CD4-positive, alpha-beta T cell (primary cell): ENCODE measurements at regions not wholly inside any gene's neighbourhood (a gene's known extent, or its start where the extent isn't known, plus 50 kb on each side); places are given as distances from the start of the nearest gene placed in this dataset.

Source experiments
- ATAC-seq: fragments of 200-7000 bp; cut with Tn5 transposase; one replicate; pipeline ENCODE4 v1.10.0; 2022; ENCODE audit warnings: mild to moderate bottlenecking; ENCODE audit not compliant: poor library complexity
- CTCF ChIA-PET: fragments of 350-600 bp; sonication (Branson Sonifier 250); formaldehyde crosslinking; loops from one replicate; lab custom pipeline; 2021; ENCODE audit warnings: antibody characterized with exemption, inconsistent platforms; lab: Charles Lee
- POLR2A ChIA-PET: fragments of 350-600 bp; sonication (Branson Sonifier 250); formaldehyde crosslinking; loops from one replicate; lab custom pipeline; 2021; ENCODE audit warnings: antibody characterized with exemption, inconsistent platforms; lab: Charles Lee
- DNase-seq, 14 experiments: peaks; one replicate each; pipeline ENCODE4 v3.0.0-alpha.2; 2013 to 2020; ENCODE audit warnings: mixed read lengths in 2 of 14
- H3K27ac ChIP-seq, 2 donors: one replicate each; pipeline versions ENCODE4 v1.5.1 to v1.7.0; 2013; ENCODE audit warnings: low read length in 2 of 2, low read depth in 1 of 2, mild to moderate bottlenecking in 1 of 2
- H3K27me3 ChIP-seq, 2 experiments: 1 replicate in 1 of 2; 2 replicates in 1 of 2; pipeline versions ENCODE4 v1.6.1 to v1.7.0; 2013; ENCODE audit warnings: low read length in 2 of 2, control low read depth in 1 of 2, mild to moderate bottlenecking in 1 of 2, moderate library complexity in 1 of 2; ENCODE audit not compliant: insufficient read depth in 2 of 2, control insufficient read depth in 1 of 2
- H3K36me3 ChIP-seq: one replicate; pipeline ENCODE4 v1.6.1; 2013; ENCODE audit warnings: low read length, control low read depth; ENCODE audit not compliant: insufficient read depth
- H3K4me1 ChIP-seq: one replicate; pipeline ENCODE4 v1.6.1; 2013; ENCODE audit warnings: low read length, control low read depth; ENCODE audit not compliant: insufficient read depth
- H3K4me3 ChIP-seq: one replicate; pipeline ENCODE4 v1.5.1; 2013; ENCODE audit warnings: mild to moderate bottlenecking, low read length, moderate library complexity
- H3K9me3 ChIP-seq, 2 experiments: 1 replicate in 1 of 2; 2 replicates in 1 of 2; pipeline versions ENCODE4 v1.6.1 to v1.7.0; 2013; ENCODE audit warnings: low read length in 2 of 2, mild to moderate bottlenecking in 2 of 2, control low read depth in 1 of 2, moderate library complexity in 1 of 2; ENCODE audit not compliant: control insufficient read depth in 1 of 2, insufficient read depth in 1 of 2
- H3K27ac Mint-ChIP-seq: one replicate; pipeline ENCODE4 v1.8.0; 2020; ENCODE audit warnings: mixed read lengths
- H3K27me3 Mint-ChIP-seq: one replicate; pipeline ENCODE4 v1.8.0; 2021; ENCODE audit warnings: mixed read lengths
- H3K36me3 Mint-ChIP-seq: one replicate; pipeline ENCODE4 v1.8.0; 2021; ENCODE audit warnings: low read depth, mixed read lengths
- H3K4me1 Mint-ChIP-seq: one replicate; pipeline ENCODE4 v1.8.0; 2021; ENCODE audit warnings: low read depth, mixed read lengths
- H3K4me3 Mint-ChIP-seq: one replicate; pipeline ENCODE4 v1.8.0; 2020; ENCODE audit warnings: mild to moderate bottlenecking, mixed read lengths
- H3K9me3 Mint-ChIP-seq: one replicate; pipeline ENCODE4 v1.8.0; 2020; ENCODE audit warnings: mixed read lengths
- CTCF ChIP-seq: fragments of 200-600 bp; IDR thresholded peaks from one replicate; pipeline ENCODE4 v1.8.0; 2022; ENCODE audit warnings: antibody characterized with exemption, mild to moderate bottlenecking
- intact Hi-C, 2 experiments: fragments of 100-400 bp; cut with DNase I in 1 of 2; cut with micrococcal nuclease in 1 of 2; formaldehyde crosslinking; loops; one replicate each; pipeline versions ENCODE4 v1.15.1 to v1.9.0; 2023 to 2025; cut with DNase I, micrococcal nuclease

DNA sequence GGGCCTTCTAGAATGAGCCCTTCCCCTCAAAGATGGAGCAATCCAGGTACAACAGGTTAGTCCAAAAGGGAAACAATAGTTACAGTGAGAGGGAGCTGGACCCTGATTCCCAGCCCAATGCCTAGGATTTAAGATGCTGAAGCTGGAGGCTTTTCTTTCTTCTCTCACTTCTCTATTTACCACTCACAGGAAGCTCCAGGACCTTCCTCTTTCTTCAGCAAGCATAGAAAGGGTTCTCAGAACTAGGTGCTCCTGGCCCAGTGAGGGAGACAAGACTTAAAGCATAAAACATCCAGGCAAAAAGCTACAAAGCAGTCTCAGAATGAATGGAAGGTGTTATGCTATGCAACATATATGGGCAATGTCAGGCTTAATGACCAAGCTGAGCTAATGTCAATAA is 279.0 kb downstream of the SRBD1 start:
- no peak for TF ChIP-seq CTCF

DNA sequence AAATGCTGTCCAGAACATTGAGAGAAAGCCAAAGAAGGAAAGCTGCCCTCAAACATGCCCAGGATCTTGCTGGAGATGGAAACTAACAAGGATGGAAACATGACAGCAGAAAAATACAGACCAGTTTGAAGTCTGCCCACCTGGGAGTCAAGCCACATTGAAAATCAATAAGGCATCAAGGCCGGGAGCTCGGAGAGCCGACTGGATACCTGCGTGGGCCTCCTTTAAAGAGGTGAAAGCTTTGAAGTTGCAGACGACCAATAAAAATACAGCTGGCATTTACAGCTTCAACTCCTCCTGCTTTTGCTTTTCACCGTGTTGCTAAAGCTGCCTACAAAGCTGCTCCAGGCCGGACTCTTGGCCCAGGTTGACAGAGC is 279.7 kb downstream of the SRBD1 start:
- ATAC-seq (no peak), DNase-seq (no peak)
- H3K36me3 Mint-ChIP-seq, result no peaks in the 10 kb centered on the region
- Histone ChIP-seq H3K27me3 (no peaks in the 10 kb centered on the region), H3K36me3 (no peaks in the 10 kb centered on the region), H3K27ac (no peak overlapping the region), H3K9me3 (peaks cover 0 to 4% of the 10 kb centered on the region in 2 experiments), H3K4me1 (no peaks in the 10 kb centered on the region), H3K4me3 (no peak overlapping the region)
- intact Hi-C loops, result no loop called here
- ChIA-PET POLR2A (no interaction called here), CTCF (no interaction called here)
- H3K27me3 Mint-ChIP-seq, result peaks cover 4% of the 10 kb centered on the region
- no peaks in the 10 kb centered on the region for H3K4me1 Mint-ChIP-seq
- no peak for TF ChIP-seq CTCF
- H3K27ac Mint-ChIP-seq, result no peak overlapping the region
- H3K4me3 Mint-ChIP-seq, result no peak overlapping the region
- H3K9me3 Mint-ChIP-seq, result no peaks in the 10 kb centered on the region

More for the DNA sequence above, 279.0 kb downstream of the SRBD1 start:
- Mint-ChIP-seq H3K27me3 (no peaks in the 10 kb centered on the region), H3K9me3 (no peaks in the 10 kb centered on the region), H3K36me3 (no peaks in the 10 kb centered on the region), H3K4me1 (no peaks in the 10 kb centered on the region), H3K4me3 (no peak overlapping the region), H3K27ac (no peak overlapping the region)
- intact Hi-C loops, result no loop called here
- ChIA-PET POLR2A (no interaction called here), CTCF (no interaction called here)
- Histone ChIP-seq H3K4me3 (no peak overlapping the region), H3K9me3 (peaks cover 0 to 4% of the 10 kb centered on the region in 2 experiments), H3K36me3 (no peaks in the 10 kb centered on the region), H3K27me3 (no peaks in the 10 kb centered on the region), H3K27ac (no peak overlapping the region), H3K4me1 (no peaks in the 10 kb centered on the region)
- ATAC-seq (no peak), DNase-seq (no peak)

GRCh38 chr2:45330637-45331409 is 280.2 kb downstream of the SRBD1 start:
- POLR2A ChIA-PET, result no interaction called here
- H3K27me3 Mint-ChIP-seq, result peaks cover 6% of the 10 kb centered on the region

More at GRCh38 chr2:45330637-45331409, 280.2 kb downstream of the SRBD1 start:
- no peaks in the 10 kb centered on the region for H3K36me3 ChIP-seq
- Mint-ChIP-seq H3K27ac (no peak overlapping the region), H3K4me3 (no peak overlapping the region), H3K4me1 (no peaks in the 10 kb centered on the region), H3K36me3 (no peaks in the 10 kb centered on the region), H3K9me3 (no peaks in the 10 kb centered on the region)
- DNase-seq (no peak), ATAC-seq (no peak)
- intact Hi-C loops, result no loop called here
- no peaks in the 10 kb centered on the region for H3K4me1 ChIP-seq
- no peak overlapping the region for H3K4me3 ChIP-seq
- CTCF ChIA-PET, result no interaction called here
- TF ChIP-seq CTCF, result no peak
- no peaks in the 10 kb centered on the region for H3K27me3 ChIP-seq
- H3K9me3 ChIP-seq, result peaks cover 0 to 4% of the 10 kb centered on the region in 2 experiments
- H3K27ac ChIP-seq, result no peak overlapping the region
